ENCODE measurements at regions not wholly inside any gene's neighbourhood (a gene's known extent, or its start where the extent isn't known, plus 50 kb on each side); places are given as distances from the start of the nearest gene placed in this dataset.

- Histone ChIP-seq H3K4me1 (ENCODE audit: low read depth) (peaks cover 6% of the 10 kb centered on the region), H3K9me3 (no peaks in the 10 kb centered on the region), H3K36me3 (ENCODE audit: low read depth) (no peaks in the 10 kb centered on the region), H3K4me3 (no peak overlapping the region)
- ATAC-seq (no peak), DNase-seq (no peak)
- intact Hi-C loops (cut with DNase I, micrococcal nuclease), result no loop called here
- TF ChIP-seq CTCF (IDR thresholded peaks at IDR 0.05), result no peak
These were observed 219.6 kb upstream of the ID2 start for GRCh38 chr2:8462280-8462679.

GRCh38 chr2:8462899-8463648, 218.8 kb upstream of the ID2 start:
- TF ChIP-seq CTCF (IDR thresholded peaks at IDR 0.05), result no peak
- no peak for DNase-seq
- intact Hi-C loops (cut with DNase I, micrococcal nuclease), result no loop called here
- no peak for ATAC-seq
- H3K9me3 ChIP-seq, result no peaks in the 10 kb centered on the region
- no peak overlapping the region for H3K4me3 ChIP-seq
- peaks cover 4% of the 10 kb centered on the region for H3K4me1 ChIP-seq (ENCODE audit: low read depth)
- no peaks in the 10 kb centered on the region for H3K36me3 ChIP-seq (ENCODE audit: low read depth)

- ATAC-seq, result no peak
- Histone ChIP-seq H3K4me1 (ENCODE audit: low read depth) (no peaks in the 10 kb centered on the region), H3K9me3 (no peaks in the 10 kb centered on the region), H3K36me3 (ENCODE audit: low read depth) (no peaks in the 10 kb centered on the region), H3K4me3 (no peak overlapping the region)
- DNase-seq, result no peak
- intact Hi-C loops (cut with DNase I, micrococcal nuclease), result no loop called here
- no peak for TF ChIP-seq CTCF (IDR thresholded peaks at IDR 0.05)
These were observed 216.3 kb upstream of the ID2 start for GRCh38 chr2:8465560-8465959.

- no peak overlapping the region for H3K4me3 ChIP-seq
- no peak for ATAC-seq
- H3K9me3 ChIP-seq, result no peaks in the 10 kb centered on the region
- intact Hi-C loops (cut with DNase I, micrococcal nuclease), result no loop called here
- H3K36me3 ChIP-seq (ENCODE audit: low read depth), result no peaks in the 10 kb centered on the region
- DNase-seq, result no peak
- peaks cover 1% of the 10 kb centered on the region for H3K4me1 ChIP-seq (ENCODE audit: low read depth)
- no peak for TF ChIP-seq CTCF (IDR thresholded peaks at IDR 0.05)
These were observed 212.0 kb upstream of the ID2 start for GRCh38 chr2:8469709-8470493.

- Histone ChIP-seq H3K9me3 (no peaks in the 10 kb centered on the region), H3K4me3 (no peak overlapping the region), H3K36me3 (ENCODE audit: low read depth) (no peaks in the 10 kb centered on the region), H3K4me1 (ENCODE audit: low read depth) (peaks cover 25% of the 10 kb centered on the region)
- intact Hi-C loops (cut with DNase I, micrococcal nuclease), result no loop called here
- no peak for TF ChIP-seq CTCF (IDR thresholded peaks at IDR 0.05)
- DNase-seq (no peak), ATAC-seq (peak; percentile 25)
These were observed 209.1 kb upstream of the ID2 start for GRCh38 chr2:8472545-8473323.

Measured in mucosa of descending colon (tissue), 3 donors.